HCT116 (cell line): ENCODE measurements at regions not wholly inside any gene's neighbourhood (a gene's known extent, or its start where the extent isn't known, plus 50 kb on each side); places are given as distances from the start of the nearest gene placed in this dataset.

Source experiments
- ATAC-seq: fragments of 200-7000 bp; cut with Tn5 transposase; 2 replicates; pipeline ENCODE4 v1.9.1; 2020; ENCODE audit warnings: mild to moderate bottlenecking, moderate library complexity
- BruUV-seq: library from RNA; stranded (reverse); fragments of 400-500 nt; replicated peaks from 2 replicates; lab custom pipeline; 2021; lab: Mats Ljungman, UMichigan
- CTCF ChIA-PET: fragments of 300-600 bp; sonication (Branson Sonifier 250); formaldehyde crosslinking; loops from one replicate; lab custom pipeline; 2021; ENCODE audit warnings: antibody characterized with exemption; lab: Charles Lee
- POLR2A ChIA-PET: fragments of 300-600, 350-600 bp; sonication (Branson Sonifier 250); formaldehyde crosslinking; loops from one replicate; lab custom pipeline; 2021; ENCODE audit warnings: antibody characterized with exemption; lab: Charles Lee
- RAD21 ChIA-PET, 2 experiments: fragments of 300-600 bp; sonication (Branson Sonifier 250); formaldehyde crosslinking; loops; one replicate each; lab custom pipeline; 2023; ENCODE audit warnings: low total read pairs in 2 of 2; ENCODE audit not compliant: uncharacterized antibody in 2 of 2, unreplicated experiment in 2 of 2, low non-redundant PET in 1 of 2; lab: Charles Lee
- DNase-seq: peaks from one replicate; pipeline ENCODE4 v3.0.0-alpha.2; 2010; ENCODE audit warnings: low read depth, low spot score
- H2AFZ ChIP-seq: fragments of 200-600 bp; shearing (Covaris generic), sonication (generic); 2 replicates; pipeline ENCODE4 v1.6.1; 2017; ENCODE audit warnings: low read depth, mixed run types, mixed read lengths, antibody characterized with exemption, low read length; ENCODE audit not compliant: poor library complexity, severe bottlenecking
- H3K27ac ChIP-seq: 2 replicates; pipeline ENCODE4 v1.5.1; 2012; ENCODE audit warnings: low read depth, low read length
- H3K27me3 ChIP-seq: fragments of 200-600 bp; sonication (generic); 2 replicates; pipeline ENCODE4 v1.6.1; 2016; ENCODE audit warnings: mixed run types, low read length, mixed read lengths; ENCODE audit not compliant: insufficient read depth
- H3K36me3 ChIP-seq, 2 experiments: fragments of 200-500 bp in 1 of 2; fragments of 200-600 bp in 1 of 2; sonication (Bioruptor generic) in 1 of 2; sonication (generic) in 1 of 2; 2 replicates each; pipeline versions ENCODE4 v1.5.1 to v1.6.1; 2014 to 2016; ENCODE audit warnings: low read length in 2 of 2, inconsistent platforms in 1 of 2, mixed read lengths in 1 of 2, mixed run types in 1 of 2; ENCODE audit not compliant: insufficient read depth in 2 of 2, control insufficient read depth in 1 of 2
- H3K4me1 ChIP-seq, 2 experiments: fragments of 200-600 bp in 1 of 2; sonication (generic) in 1 of 2; 2 replicates each; pipeline versions ENCODE4 v1.5.1 to v1.6.1; 2012 to 2017; ENCODE audit warnings: low read length in 2 of 2, inconsistent platforms in 1 of 2, mild to moderate bottlenecking in 1 of 2, mixed read lengths in 1 of 2, mixed run types in 1 of 2, moderate library complexity in 1 of 2; ENCODE audit not compliant: insufficient read depth in 2 of 2, control insufficient read depth in 1 of 2
- H3K4me2 ChIP-seq: fragments of 200-600 bp; sonication (generic); 2 replicates; pipeline ENCODE4 v1.6.1; 2017; ENCODE audit warnings: mixed run types, low read length, mixed read lengths
- H3K4me3 ChIP-seq, 2 experiments: fragments of 200-600 bp in 1 of 2; sonication (generic) in 1 of 2; replicated peaks in 1 of 2; 2 replicates each; pipeline ENCODE4 v1.5.1; 2011 to 2016; ENCODE audit warnings: low read length in 2 of 2, control low read depth in 1 of 2, low read depth in 1 of 2, mild to moderate bottlenecking in 1 of 2, mixed read lengths in 1 of 2, mixed run types in 1 of 2
- H3K79me2 ChIP-seq: fragments of 200-600 bp; sonication (generic); 2 replicates; pipeline ENCODE4 v1.6.1; 2017; ENCODE audit warnings: mild to moderate bottlenecking, mixed run types, low read length, moderate library complexity, mixed read lengths; ENCODE audit not compliant: insufficient read depth
- H3K9ac ChIP-seq: fragments of 200-600 bp; sonication (generic); 2 replicates; pipeline ENCODE4 v1.6.1; 2016; ENCODE audit warnings: low read length, mixed read lengths
- H3K9me2 ChIP-seq: fragments of 200-600 bp; sonication (generic), shearing (Covaris generic); 2 replicates; pipeline ENCODE4 v1.6.1; 2017; ENCODE audit warnings: mixed run types, mild to moderate bottlenecking, moderate library complexity; ENCODE audit not compliant: insufficient read depth
- H3K9me3 ChIP-seq, 2 experiments: fragments of 200-500 bp in 1 of 2; fragments of 200-600 bp in 1 of 2; sonication (Bioruptor generic) in 1 of 2; sonication (generic) in 1 of 2; 2 replicates each; pipeline ENCODE4 v1.6.1; 2014 to 2017; ENCODE audit warnings: low read length in 2 of 2, mixed read lengths in 2 of 2, inconsistent platforms in 1 of 2, low read depth in 1 of 2, mild to moderate bottlenecking in 1 of 2, mixed run types in 1 of 2, moderate library complexity in 1 of 2; ENCODE audit not compliant: control insufficient read depth in 1 of 2, insufficient read depth in 1 of 2
- H4K20me1 ChIP-seq: fragments of 200-600 bp; sonication (generic), shearing (Covaris generic); 2 replicates; pipeline ENCODE4 v1.6.1; 2017; ENCODE audit warnings: mixed run types, mild to moderate bottlenecking, moderate library complexity; ENCODE audit not compliant: insufficient read depth
- CTCF ChIP-seq, 3 experiments: fragments of 200-600 bp in 1 of 3; sonication (generic) in 1 of 3; IDR thresholded peaks in 2 of 3; conservative IDR thresholded peaks in 1 of 3; 2 replicates each; pipeline ENCODE4 v1.5.1; 2012 to 2017; ENCODE audit warnings: low read depth in 2 of 3, low read length in 2 of 3, antibody characterized with exemption in 1 of 3, borderline replicate concordance in 1 of 3, control low read depth in 1 of 3, mild to moderate bottlenecking in 1 of 3, mixed read lengths in 1 of 3, mixed run types in 1 of 3, moderate library complexity in 1 of 3; ENCODE audit not compliant: insufficient read depth in 1 of 3
- POLR2A ChIP-seq: IDR thresholded peaks from 2 replicates; pipeline ENCODE4 v1.7.0; 2011; ENCODE audit warnings: borderline replicate concordance; ENCODE audit not compliant: insufficient read depth, insufficient read length; ENCODE audit errors: extremely low read depth
- RAD21 ChIP-seq: IDR thresholded peaks from 2 replicates; pipeline ENCODE4 v1.6.1; 2012; ENCODE audit warnings: low read depth, mild to moderate bottlenecking
- SIN3A ChIP-seq: IDR thresholded peaks from 2 replicates; pipeline ENCODE4 v1.6.1; 2012; ENCODE audit warnings: low read depth
- YY1 ChIP-seq: IDR thresholded peaks from 2 replicates; pipeline ENCODE4 v1.6.1; 2011; ENCODE audit warnings: low read length, low read depth, moderate library complexity, mild to moderate bottlenecking; ENCODE audit not compliant: insufficient replicate concordance; ENCODE audit errors: extremely low read depth
- intact Hi-C: fragments of 100-400 bp; cut with micrococcal nuclease; formaldehyde crosslinking; loops from 2 replicates; pipeline ENCODE4 v1.10.0; 2022

- BruUV-seq, result no TSS peak
- H3K36me3 ChIP-seq, result no peaks in the 10 kb centered on the region
- H3K9ac ChIP-seq, result no peak overlapping the region
- H3K4me2 ChIP-seq, result no peak overlapping the region
- no peaks in the 10 kb centered on the region for H4K20me1 ChIP-seq
- intact Hi-C loops, result no loop called here
- H3K4me3 ChIP-seq, result no peak overlapping the region
- no peak for ATAC-seq
- DNase-seq, result no peak
- POLR2A ChIA-PET, result no interaction called here
- H2AFZ ChIP-seq, result no peak overlapping the region
- H3K9me3 ChIP-seq, result peaks cover 0 to 7% of the 10 kb centered on the region in 2 experiments; a peak in 1 of 4 replicates
- RAD21 ChIA-PET, result no interaction called here
- TF ChIP-seq CTCF (IDR thresholded peaks at IDR 0.05 in 2 of 3, conservative IDR thresholded peaks at IDR 0.05 in 1 of 3; ENCODE audit: borderline replicate concordance in 1 of 3, insufficient read depth in 1 of 3, low read depth in 2 of 3, low read length in 2 of 3), result no peak
- TF ChIP-seq SIN3A, result no peak
- TF ChIP-seq RAD21, result no peak
- TF ChIP-seq, all 23 proteins: peak for 0
- Histone ChIP-seq H3K79me2 (no peaks in the 10 kb centered on the region), H3K9me2 (no peaks in the 10 kb centered on the region), H3K27me3 (peaks cover 4% of the 10 kb centered on the region; the same call in 1 of the 2 replicates), H3K27ac (no peak overlapping the region), H3K4me1 (peaks cover 0 to 9% of the 10 kb centered on the region in 2 experiments; a peak in 3 of 4 replicates)
- CTCF ChIA-PET, result no interaction called here
Observed at GRCh38 chr2:239762106-239762505, 263.0 kb downstream of the NDUFA10 start.

- Histone ChIP-seq H2AFZ (no peak overlapping the region), H3K4me3 (no peak overlapping the region), H3K9me2 (no peaks in the 10 kb centered on the region), H3K9ac (no peak overlapping the region), H3K27me3 (peaks cover 4% of the 10 kb centered on the region; the same call in 1 of the 2 replicates), H3K9me3 (peaks cover 0 to 7% of the 10 kb centered on the region in 2 experiments; a peak in 1 of 4 replicates), H3K36me3 (no peaks in the 10 kb centered on the region), H3K27ac (no peak overlapping the region), H4K20me1 (no peaks in the 10 kb centered on the region), H3K4me1 (peaks cover 0 to 9% of the 10 kb centered on the region in 2 experiments; a peak in 3 of 4 replicates), H3K4me2 (no peak overlapping the region), H3K79me2 (no peaks in the 10 kb centered on the region)
- ChIA-PET POLR2A (no interaction called here), CTCF (no interaction called here), RAD21 (no interaction called here)
- DNase-seq, result no peak
- TF ChIP-seq YY1 (peak; percentile 21), POLR2A (no peak)
- no TSS peak for BruUV-seq
- intact Hi-C loops, result no loop called here
- no peak for ATAC-seq
Observed at GRCh38 chr2:239760596-239760995, 264.5 kb downstream of the NDUFA10 start.
